GM12878 (cell line): ENCODE measurements at regions not wholly inside any gene's neighbourhood (a gene's known extent, or its start where the extent isn't known, plus 50 kb on each side); places are given as distances from the start of the nearest gene placed in this dataset.

Source experiments
- ATAC-seq: fragments of 200-7000 bp; cut with Tn5 transposase; 3 replicates; pipeline ENCODE4 v1.9.1; 2020; ENCODE audit warnings: mild to moderate bottlenecking, moderate library complexity
- BruUV-seq: library from RNA; stranded (reverse); fragments of 400-500 nt; replicated peaks from 2 replicates; lab custom pipeline; 2021; lab: Mats Ljungman, UMichigan
- CTCF ChIA-PET: fragments of 300-600 bp; sonication (Branson Sonifier 250); formaldehyde crosslinking; extraction: SDS; loops from one replicate; lab custom pipeline; 2021; ENCODE audit warnings: inconsistent platforms; lab: Yijun Ruan, JAX
- POLR2A ChIA-PET: fragments of 350-600 bp; formaldehyde crosslinking; extraction: SDS; loops from one replicate; lab custom pipeline; 2021; ENCODE audit warnings: inconsistent platforms; lab: Charles Lee
- RAD21 ChIA-PET: fragments of 300-600 bp; sonication (Branson Sonifier 250); formaldehyde crosslinking; loops from one replicate; lab custom pipeline; 2023; ENCODE audit warnings: antibody characterized with exemption; ENCODE audit not compliant: unreplicated experiment; lab: Charles Lee
- SMC1A ChIA-PET: fragments of 300-600 bp; sonication (Branson Sonifier 250); formaldehyde crosslinking; loops from one replicate; lab custom pipeline; 2023; ENCODE audit not compliant: unreplicated experiment, uncharacterized antibody; lab: Charles Lee
- DNase-seq: peaks from one replicate; pipeline ENCODE4 v3.0.0-alpha.2; 2011; ENCODE audit warnings: low read depth, low spot score
- FAIRE-seq: peaks from 3 replicates; lab custom pipeline; 2011; peaks lifted over from hg19 to GRCh38; lab: Jason Lieb, UNC
- H2AFZ ChIP-seq: 2 replicates; pipeline ENCODE4 v1.6.0; 2011; ENCODE audit warnings: low read depth, low read length, control low read depth; ENCODE audit not compliant: control insufficient read depth
- H3K27ac ChIP-seq: 2 replicates; pipeline ENCODE4 v1.5.1; 2011; ENCODE audit warnings: control low read depth; ENCODE audit not compliant: control insufficient read depth, insufficient read depth
- H3K27me3 ChIP-seq, 2 experiments: replicated peaks in 1 of 2; 2 replicates each; pipeline versions ENCODE4 v1.6.0 to v1.6.1; 2011; ENCODE audit warnings: low read length in 1 of 2; ENCODE audit not compliant: control insufficient read depth in 2 of 2, insufficient read depth in 2 of 2
- H3K36me3 ChIP-seq, 2 experiments: 2 replicates each; pipeline ENCODE4 v1.5.1; 2011; ENCODE audit warnings: low read length in 1 of 2; ENCODE audit not compliant: control insufficient read depth in 2 of 2, insufficient read depth in 2 of 2
- H3K4me1 ChIP-seq: 2 replicates; pipeline ENCODE4 v1.6.1; 2011; ENCODE audit warnings: mild to moderate bottlenecking, low read length, moderate library complexity, mixed read lengths; ENCODE audit not compliant: control insufficient read depth, insufficient read depth
- H3K4me2 ChIP-seq: 2 replicates; pipeline ENCODE4 v1.6.0; 2011; ENCODE audit warnings: control low read depth; ENCODE audit not compliant: control insufficient read depth, insufficient read depth
- H3K4me3 ChIP-seq: fragments of 200-600 bp; sonication (generic); 2 replicates; pipeline ENCODE4 v1.5.1; 2016
- H3K79me2 ChIP-seq: 2 replicates; pipeline ENCODE4 v1.6.0; 2011; ENCODE audit warnings: low read length; ENCODE audit not compliant: control insufficient read depth, insufficient read depth
- H3K9ac ChIP-seq: 2 replicates; pipeline ENCODE4 v1.8.0; 2011; ENCODE audit warnings: low read length, control low read depth, mixed read lengths; ENCODE audit not compliant: control insufficient read depth, insufficient read depth
- H3K9me3 ChIP-seq: replicated peaks from 3 replicates; pipeline ENCODE4 v1.5.1; 2011; ENCODE audit warnings: mild to moderate bottlenecking, low read length; ENCODE audit not compliant: control insufficient read depth, insufficient read depth
- H4K20me1 ChIP-seq: 2 replicates; pipeline ENCODE4 v1.6.0; 2011; ENCODE audit not compliant: control insufficient read depth, insufficient read depth
- CHD1 ChIP-seq: IDR thresholded peaks from 2 replicates; pipeline ENCODE4 v1.6.1; 2012; ENCODE audit warnings: low read depth, low read length, improper control_type of control experiment
- IRF5 ChIP-seq: fragments of 450-650 bp; IDR thresholded peaks from 2 replicates; pipeline ENCODE4 v1.6.1; 2017; ENCODE audit warnings: borderline replicate concordance
- NFYB ChIP-seq: IDR thresholded peaks from 2 replicates; pipeline ENCODE4 v1.6.1; 2011; ENCODE audit warnings: low read depth, mild to moderate bottlenecking, low read length, improper control_type of control experiment, moderate library complexity; ENCODE audit not compliant: insufficient read depth
- TCF12 ChIP-seq: IDR thresholded peaks from 2 replicates; pipeline ENCODE4 v1.6.1; 2011; ENCODE audit warnings: low read depth, mild to moderate bottlenecking, low read length
- YY1 ChIP-seq: IDR thresholded peaks from 2 replicates; pipeline ENCODE4 v1.6.1; 2011; ENCODE audit warnings: low read depth, mild to moderate bottlenecking, low read length
- WGBS: methylation state at CpG from one replicate; pipeline ENCODE4 v1.1.6; 2016; ENCODE audit warnings: low lambda C conversion rate; ENCODE audit not compliant: insufficient replicate concordance, insufficient coverage; ENCODE audit errors: missing lambda C conversion rate; 5-methylcytosine and 5-hydroxymethylcytosine counted together
- in situ Hi-C: fragments of 300-500 bp; cut with MboI; formaldehyde crosslinking; loops from 9 replicates; pipeline ENCODE4 v1.14.3; 2018; ENCODE audit warnings: mixed read lengths
- intact Hi-C: fragments of 100-400 bp; cut with micrococcal nuclease; formaldehyde crosslinking; loops from one replicate; pipeline ENCODE4 v1.14.2; 2022; ENCODE audit not compliant: unreplicated experiment
- TF ChIP-seq, protein P1 (sequence below): fragments of 450-650 bp; IDR thresholded peaks from 2 replicates; pipeline ENCODE4 v1.6.1; 2014; ENCODE audit warnings: mild to moderate bottlenecking
- TF ChIP-seq, protein P2 (sequence below): fragments of 450-650 bp; conservative IDR thresholded peaks from 2 replicates; pipeline ENCODE4 v1.6.1; 2017; ENCODE audit warnings: mild to moderate bottlenecking, moderate library complexity

- TF ChIP-seq IRF5 (no peak), CHD1 (no peak), YY1 (no peak)
- TF ChIP-seq, protein P1, sequence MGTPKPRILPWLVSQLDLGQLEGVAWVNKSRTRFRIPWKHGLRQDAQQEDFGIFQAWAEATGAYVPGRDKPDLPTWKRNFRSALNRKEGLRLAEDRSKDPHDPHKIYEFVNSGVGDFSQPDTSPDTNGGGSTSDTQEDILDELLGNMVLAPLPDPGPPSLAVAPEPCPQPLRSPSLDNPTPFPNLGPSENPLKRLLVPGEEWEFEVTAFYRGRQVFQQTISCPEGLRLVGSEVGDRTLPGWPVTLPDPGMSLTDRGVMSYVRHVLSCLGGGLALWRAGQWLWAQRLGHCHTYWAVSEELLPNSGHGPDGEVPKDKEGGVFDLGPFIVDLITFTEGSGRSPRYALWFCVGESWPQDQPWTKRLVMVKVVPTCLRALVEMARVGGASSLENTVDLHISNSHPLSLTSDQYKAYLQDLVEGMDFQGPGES, result no peak
- TF ChIP-seq, protein P2, sequence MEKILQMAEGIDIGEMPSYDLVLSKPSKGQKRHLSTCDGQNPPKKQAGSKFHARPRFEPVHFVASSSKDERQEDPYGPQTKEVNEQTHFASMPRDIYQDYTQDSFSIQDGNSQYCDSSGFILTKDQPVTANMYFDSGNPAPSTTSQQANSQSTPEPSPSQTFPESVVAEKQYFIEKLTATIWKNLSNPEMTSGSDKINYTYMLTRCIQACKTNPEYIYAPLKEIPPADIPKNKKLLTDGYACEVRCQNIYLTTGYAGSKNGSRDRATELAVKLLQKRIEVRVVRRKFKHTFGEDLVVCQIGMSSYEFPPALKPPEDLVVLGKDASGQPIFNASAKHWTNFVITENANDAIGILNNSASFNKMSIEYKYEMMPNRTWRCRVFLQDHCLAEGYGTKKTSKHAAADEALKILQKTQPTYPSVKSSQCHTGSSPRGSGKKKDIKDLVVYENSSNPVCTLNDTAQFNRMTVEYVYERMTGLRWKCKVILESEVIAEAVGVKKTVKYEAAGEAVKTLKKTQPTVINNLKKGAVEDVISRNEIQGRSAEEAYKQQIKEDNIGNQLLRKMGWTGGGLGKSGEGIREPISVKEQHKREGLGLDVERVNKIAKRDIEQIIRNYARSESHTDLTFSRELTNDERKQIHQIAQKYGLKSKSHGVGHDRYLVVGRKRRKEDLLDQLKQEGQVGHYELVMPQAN, result no peak
Observed at GRCh38 chr3:135491491-135492205, 473.9 kb upstream of the PPP2R3A start (continued).

DNA sequence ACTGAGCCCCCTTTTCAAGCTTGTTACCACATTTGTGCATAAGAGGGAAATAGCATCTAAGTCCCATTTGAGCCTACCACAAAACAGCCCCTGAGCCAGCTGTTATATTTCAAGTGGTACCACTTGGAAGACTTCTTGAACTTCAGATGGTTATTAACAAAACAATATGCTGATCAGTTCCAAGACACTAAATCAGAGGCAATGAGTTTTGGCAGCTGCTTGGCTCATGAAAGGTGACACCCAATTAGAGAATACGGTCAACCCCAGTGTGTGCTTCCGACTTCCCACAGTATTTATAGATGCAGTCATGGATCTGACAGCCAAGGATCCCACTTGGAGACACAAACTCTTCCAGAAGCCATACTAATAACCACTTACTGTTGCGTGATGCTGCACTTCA is 469.6 kb upstream of the PPP2R3A start:
- H4K20me1 ChIP-seq, result no peaks in the 10 kb centered on the region; the same call in 1 of the 2 replicates
- WGBS, result 43% methylated on average over 3 of the region's 3 CpGs
- TF ChIP-seq TCF12, result no peak
- no peak for TF ChIP-seq NFYB
- TF ChIP-seq, all 136 proteins: peak for 0
- no peak for ATAC-seq
- Histone ChIP-seq H3K79me2 (no peaks in the 10 kb centered on the region), H3K4me1 (no peaks in the 10 kb centered on the region), H3K4me2 (no peak overlapping the region), H2AFZ (no peak overlapping the region), H3K27me3 (peaks cover 0 to 2% of the 10 kb centered on the region in 2 experiments; a peak in 2 of 4 replicates), H3K9ac (no peak overlapping the region), H3K9me3 (no peaks in the 10 kb centered on the region), H3K36me3 (no peaks in the 10 kb centered on the region), H3K4me3 (no peak overlapping the region), H3K27ac (no peak overlapping the region)
- no peak for DNase-seq
- FAIRE-seq, result no peak
- BruUV-seq, result no TSS peak
- SMC1A ChIA-PET, result no interaction called here
- intact Hi-C loops, result no loop called here
- POLR2A ChIA-PET, result no interaction called here
- RAD21 ChIA-PET, result no interaction called here
- in situ Hi-C loops, result no loop called here
- CTCF ChIA-PET, result interaction anchor here (1.2 kb wide), 1 partner anchor 13 kb away, joined by 3 read pairs; no protein-coding TSS in a partner anchor
